AG04450 (cell line): ENCODE measurements at regions not wholly inside any gene's neighbourhood (a gene's known extent, or its start where the extent isn't known, plus 50 kb on each side); places are given as distances from the start of the nearest gene placed in this dataset.

Experiments
- CTCF ChIA-PET: fragments of 300-600, 350-600 bp; formaldehyde crosslinking; extraction: SDS; loops from one replicate; lab custom pipeline; 2022; ENCODE audit warnings: antibody characterized with exemption, inconsistent platforms; lab: Charles Lee
- POLR2A ChIA-PET: fragments of 350-600 bp; formaldehyde crosslinking; extraction: SDS; loops from one replicate; lab custom pipeline; 2021; ENCODE audit warnings: antibody characterized with exemption, inconsistent platforms; lab: Yijun Ruan, JAX
- DNase-seq: peaks from one replicate; pipeline ENCODE4 v3.0.0-alpha.2; 2011; ENCODE audit warnings: low read depth, low spot score
- H3K27ac ChIP-seq: one replicate; pipeline ENCODE4 v1.5.1; 2012; ENCODE audit warnings: low read depth, low read length, control low read depth
- H3K27me3 ChIP-seq: one replicate; pipeline ENCODE4 v1.6.0; 2012; ENCODE audit warnings: low read length; ENCODE audit not compliant: control insufficient read depth, insufficient read depth
- H3K4me3 ChIP-seq: 2 replicates; pipeline ENCODE4 v1.5.1; 2011; ENCODE audit warnings: mild to moderate bottlenecking, low read depth, low read length, control low read depth
- H3K9me3 ChIP-seq: 2 replicates; pipeline ENCODE4 v1.5.1; 2012; ENCODE audit warnings: low read length; ENCODE audit not compliant: control insufficient read depth, insufficient read depth
- CTCF ChIP-seq: IDR thresholded peaks from 2 replicates; pipeline ENCODE4 v1.5.1; 2011; ENCODE audit warnings: low read depth, low read length, control low read depth, inconsistent platforms

DNA sequence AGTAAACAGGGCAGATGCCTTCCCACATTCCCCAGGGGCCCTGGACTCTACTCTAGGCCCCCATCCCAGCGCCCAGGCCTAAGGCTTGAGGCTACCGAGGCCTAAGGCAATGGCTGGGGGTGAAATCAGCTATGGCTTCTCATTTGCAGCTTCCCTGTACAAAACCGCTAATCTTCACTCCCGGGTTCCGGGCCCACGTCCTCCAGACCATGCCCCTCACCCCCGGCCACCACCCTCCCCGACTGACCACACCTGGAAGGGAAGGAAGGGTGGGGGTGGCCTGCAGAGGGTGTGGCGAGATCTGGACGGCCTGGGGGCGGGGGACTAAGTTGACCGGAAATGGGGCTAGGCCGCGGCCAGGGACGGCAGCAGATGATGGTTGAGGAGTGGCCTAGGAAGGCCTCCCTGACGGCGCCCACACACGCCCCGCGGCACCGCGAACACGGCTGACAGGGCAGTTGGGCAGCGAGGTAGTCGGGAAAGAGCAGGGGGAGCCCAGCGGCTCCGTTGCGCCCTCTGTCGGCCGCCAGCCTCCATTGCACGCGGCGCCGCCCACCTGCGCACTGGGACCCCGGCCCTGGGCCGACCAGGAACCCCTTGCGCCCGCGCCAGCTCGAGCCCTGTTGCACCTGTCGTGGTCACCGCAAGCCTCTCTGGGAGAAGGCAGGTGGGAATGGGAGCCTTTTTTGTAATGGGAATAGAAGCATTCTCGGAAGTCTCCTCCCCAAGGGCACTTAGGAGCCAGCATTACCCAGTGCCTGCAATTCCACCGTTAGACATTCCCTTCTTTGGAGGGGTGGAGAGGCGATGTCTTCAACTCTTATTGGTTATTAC is 95.9 kb upstream of the CALM2 start:
- no peak overlapping the region for H3K27ac ChIP-seq
- CTCF ChIA-PET, result interaction anchor here (0.7 to 2.0 kb wide), 14 partner anchors 10 to 107 kb away, joined by 3 to 6 read pairs (median 5); no protein-coding TSS in a partner anchor
- POLR2A ChIA-PET, result interaction anchor here (0.6 kb wide), 1 partner anchor 131 kb away, joined by 5 read pairs; no protein-coding TSS in a partner anchor
- no peaks in the 10 kb centered on the region for H3K9me3 ChIP-seq
- no peaks in the 10 kb centered on the region for H3K27me3 ChIP-seq
- DNase-seq, result no peak
- peak; percentile 85 for TF ChIP-seq CTCF
- 0 out of 2 replicates have a peak overlapping the region, but pooled peaks have one; percentile 4 for H3K4me3 ChIP-seq

- Histone ChIP-seq H3K9me3 (no peaks in the 10 kb centered on the region), H3K27ac (no peak overlapping the region), H3K27me3 (no peaks in the 10 kb centered on the region), H3K4me3 (no peak overlapping the region)
- ChIA-PET POLR2A (interaction anchor here (0.6 kb wide), 2 partner anchors 21 to 130 kb away, joined by 3 to 5 read pairs; no protein-coding TSS in a partner anchor), CTCF (interaction anchor here (0.7 to 1.6 kb wide), 9 partner anchors 18 to 310 kb away, joined by 3 to 5 read pairs (median 4); no protein-coding TSS in a partner anchor)
- DNase-seq, result no peak
- TF ChIP-seq CTCF, result no peak
Observed at GRCh38 chr2:47271054-47272000, 95.0 kb upstream of the CALM2 start.

DNA sequence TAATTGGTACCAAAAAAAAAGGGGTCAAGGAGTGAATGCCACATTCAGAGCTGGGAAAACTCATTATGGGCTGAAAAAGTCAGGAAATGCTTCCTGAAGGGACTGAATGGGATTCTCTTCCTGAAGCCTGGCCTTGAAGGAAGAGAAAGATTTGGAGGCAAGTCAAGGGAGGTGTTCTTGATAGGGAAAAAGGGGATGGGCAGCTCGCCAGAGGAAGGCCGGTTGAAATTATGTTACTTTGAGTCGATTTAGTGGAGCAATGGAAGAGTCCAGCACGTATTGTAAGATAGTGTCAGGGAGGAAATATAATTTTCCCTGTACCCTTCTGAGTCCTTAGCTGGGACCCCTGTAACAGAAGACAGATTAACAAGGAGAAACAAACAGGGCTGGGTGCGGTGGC is 94.1 kb upstream of the CALM2 start:
- Histone ChIP-seq H3K4me3 (no peak overlapping the region), H3K27ac (no peak overlapping the region), H3K9me3 (no peaks in the 10 kb centered on the region), H3K27me3 (no peaks in the 10 kb centered on the region)
- no peak for TF ChIP-seq CTCF
- ChIA-PET POLR2A (interaction anchor here (0.6 kb wide), 1 partner anchor 22 kb away, joined by 3 read pairs; no protein-coding TSS in a partner anchor), CTCF (interaction anchor here (0.7 to 1.0 kb wide), 2 partner anchors 86 to 309 kb away, joined by 3 read pairs; no protein-coding TSS in a partner anchor)
- no peak for DNase-seq

DNA sequence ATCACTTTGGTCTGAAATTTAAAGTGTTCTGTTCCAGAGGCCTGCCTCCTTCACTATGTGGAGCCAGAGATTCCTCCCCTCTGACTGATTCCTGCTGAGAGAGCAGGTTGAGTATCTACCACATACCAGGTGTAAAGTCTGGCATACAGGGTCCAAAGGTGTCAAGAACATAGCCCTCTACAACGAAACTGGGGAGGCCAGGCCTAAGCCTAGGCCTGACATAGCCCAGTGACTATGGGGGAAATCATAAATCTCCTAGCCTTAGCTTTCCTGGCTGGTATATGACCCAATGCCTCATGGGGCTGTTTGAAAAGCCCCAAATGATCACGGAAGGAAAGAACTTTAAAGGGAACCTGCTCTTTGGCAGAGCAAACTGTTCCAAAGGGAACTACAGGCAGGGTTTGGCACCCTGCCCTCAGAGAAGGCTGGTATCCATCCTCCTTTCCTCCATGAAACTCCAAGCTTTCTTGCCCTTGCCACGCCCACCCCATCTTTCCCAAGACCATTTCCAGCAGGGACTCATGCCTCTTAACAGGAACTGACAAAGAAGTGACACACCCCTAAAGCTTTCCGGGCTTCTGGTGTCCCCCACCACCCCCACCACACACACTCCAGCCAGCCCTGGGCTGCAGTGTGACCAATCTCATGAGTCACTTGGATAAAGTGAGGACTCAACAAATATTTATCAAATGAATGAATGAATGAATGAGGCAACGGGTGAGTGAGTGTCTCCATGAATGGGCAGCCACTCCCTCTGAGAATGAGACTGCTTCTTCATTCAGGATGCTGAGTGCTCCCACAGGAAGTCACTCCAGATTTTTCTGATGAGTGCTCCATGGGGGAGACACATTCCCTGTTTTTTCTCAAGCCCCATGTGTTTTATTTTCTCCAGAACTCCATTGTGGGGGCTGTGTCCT is 93.3 kb upstream of the CALM2 start:
- peak; percentile 85 for DNase-seq
- no peaks in the 10 kb centered on the region for H3K27me3 ChIP-seq
- no peaks in the 10 kb centered on the region for H3K9me3 ChIP-seq
- ChIA-PET CTCF (interaction anchor here (1.0 kb wide), 1 partner anchor 85 kb away, joined by 3 read pairs; no protein-coding TSS in a partner anchor), POLR2A (interaction anchor here (0.7 to 1.0 kb wide), 5 partner anchors 13 to 226 kb away, joined by 3 to 5 read pairs (median 4); no protein-coding TSS in a partner anchor)
- H3K27ac ChIP-seq, result peak overlapping the region; percentile 54
- no peak for TF ChIP-seq CTCF
- H3K4me3 ChIP-seq, result no peak overlapping the region
